ENCODE measurements at regions not wholly inside any gene's neighbourhood (a gene's known extent, or its start where the extent isn't known, plus 50 kb on each side); places are given as distances from the start of the nearest gene placed in this dataset.
"Not testable (repeated sequence)": the region's sequence is repeated elsewhere in the genome, so short reads cannot be mapped to it uniquely, and the experiment has no call there.

DNA sequence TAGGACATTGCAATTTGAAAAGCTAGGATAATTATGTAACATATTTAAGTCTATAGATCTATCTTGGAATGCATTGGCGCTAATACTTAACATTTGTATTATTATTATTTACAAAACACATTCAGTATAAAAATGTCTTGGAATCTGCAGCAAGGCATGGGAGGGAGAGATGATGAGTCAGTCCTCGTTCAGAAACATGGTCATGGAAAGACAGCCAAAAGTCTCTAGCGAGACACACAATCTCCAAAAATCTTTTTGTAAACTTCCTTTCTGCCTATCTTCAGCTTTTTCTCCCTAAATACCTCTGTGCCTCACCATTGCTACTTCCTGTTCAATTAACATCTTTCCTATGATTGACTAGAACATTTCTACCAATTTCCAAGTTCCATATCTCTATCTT is 188.4 kb upstream of the CACNA2D1 start:
- peak; percentile 3 for DNase-seq (ENCODE audit: low read depth)
- H3K4me3 ChIP-seq (ENCODE audit: low read depth, low read length): no peak overlapping the region

DNA sequence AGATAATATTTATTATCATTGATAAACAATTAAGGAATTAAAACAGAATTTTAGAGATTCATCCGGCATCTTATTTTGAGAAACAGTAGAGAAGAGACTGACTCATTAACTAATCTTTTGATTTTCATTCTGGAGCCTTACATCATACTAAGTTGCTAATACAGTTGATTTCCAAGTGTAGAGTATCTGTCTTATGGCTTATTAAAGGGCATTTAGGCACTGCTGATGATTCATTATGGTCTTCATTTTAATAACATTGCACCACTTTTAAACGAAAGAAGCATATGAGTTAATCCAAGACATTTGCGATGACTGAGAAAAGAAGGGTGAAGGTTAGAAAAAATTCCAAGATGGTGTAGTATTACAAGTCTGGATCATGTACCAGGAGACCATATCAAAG is 186.0 kb upstream of the CACNA2D1 start:
- DNase-seq (ENCODE audit: low read depth): peak; percentile 4

DNA sequence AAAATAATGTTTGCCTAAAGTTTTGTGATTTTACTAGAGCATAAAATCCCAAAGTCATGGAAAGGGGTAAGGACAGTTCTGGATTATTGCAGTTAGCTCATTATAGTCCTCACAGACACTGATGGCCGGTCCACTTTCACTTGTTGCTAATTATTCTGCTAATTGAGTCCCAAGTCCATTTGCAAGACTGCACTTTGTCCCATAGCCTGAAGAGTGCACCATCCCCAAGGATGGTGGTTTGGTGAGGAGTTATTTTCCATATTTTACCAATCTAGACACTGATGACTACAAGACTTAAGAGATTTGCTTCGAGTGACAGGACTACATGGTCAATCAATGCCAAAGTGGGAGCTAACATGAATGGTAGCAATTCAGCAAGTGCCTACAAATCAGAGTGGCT is 181.8 kb upstream of the CACNA2D1 start:
- DNase-seq (ENCODE audit: low read depth): no peak

More for the DNA sequence above, 186.0 kb upstream of the CACNA2D1 start:
- H3K4me3 ChIP-seq (ENCODE audit: low read depth, low read length): no peak overlapping the region

DNA sequence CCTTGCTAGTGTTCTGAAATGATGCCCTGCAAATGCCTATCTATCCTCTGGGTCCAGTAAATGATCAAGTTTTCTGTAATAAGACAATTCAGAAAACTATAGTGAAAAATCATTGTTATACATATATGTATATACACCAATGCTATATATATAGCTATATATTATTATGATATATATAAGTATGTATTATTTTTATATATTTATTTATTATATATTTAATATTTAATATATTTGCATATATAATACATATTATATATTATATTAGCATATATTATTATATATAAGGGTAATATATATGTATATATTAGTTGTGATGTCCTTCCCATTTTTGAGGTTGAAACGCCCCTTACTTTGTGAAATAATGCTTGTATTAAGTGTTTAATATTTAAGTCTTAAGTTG is 181.4 kb upstream of the CACNA2D1 start:
- no peak for DNase-seq (ENCODE audit: low read depth)

More for the DNA sequence above, 181.8 kb upstream of the CACNA2D1 start:
- H3K4me3 ChIP-seq (ENCODE audit: low read depth, low read length): no peak overlapping the region

DNA sequence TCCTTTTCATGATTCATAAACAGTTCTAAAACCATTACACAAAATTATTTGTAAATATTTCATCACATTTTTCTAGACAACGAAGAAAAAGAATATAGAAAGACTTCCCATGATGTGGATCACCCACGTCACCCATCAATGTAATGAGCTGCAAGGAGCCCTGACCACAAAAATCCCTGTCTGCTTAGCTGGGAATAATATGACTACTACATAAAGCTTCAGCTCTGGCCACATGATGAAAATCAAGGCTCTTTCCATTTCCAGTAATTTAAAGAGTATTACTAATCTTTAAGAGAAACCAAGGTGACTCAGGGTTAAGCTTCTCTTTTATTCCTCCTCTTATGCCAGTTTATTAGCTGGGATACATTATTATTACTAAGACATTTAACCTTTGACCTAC is 180.8 kb upstream of the CACNA2D1 start:
- no peak overlapping the region for H3K4me3 ChIP-seq (ENCODE audit: low read depth, low read length)
- peak; percentile 83 for DNase-seq (ENCODE audit: low read depth)

More for the DNA sequence above, 181.4 kb upstream of the CACNA2D1 start:
- H3K4me3 ChIP-seq (ENCODE audit: low read depth, low read length): no peak overlapping the region

DNA sequence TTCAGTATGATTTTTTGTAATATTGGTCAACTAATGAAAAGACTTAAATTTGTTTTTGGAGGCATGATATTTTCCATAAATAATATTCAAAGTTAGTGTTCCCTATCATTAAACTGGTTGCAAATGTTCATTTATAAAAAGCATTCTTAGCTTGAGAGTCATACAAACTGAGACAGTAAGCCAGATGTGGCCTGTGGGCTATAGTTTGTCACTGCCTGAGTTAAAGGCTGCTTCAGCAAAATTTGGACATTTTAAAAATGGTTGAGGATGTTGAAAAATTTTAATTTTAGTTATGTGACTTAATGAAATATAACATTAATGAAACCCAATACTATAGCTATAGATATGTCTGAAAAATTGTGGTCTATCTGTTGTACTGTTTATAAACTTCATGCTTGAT is 180.2 kb upstream of the CACNA2D1 start:
- H3K4me3 ChIP-seq (ENCODE audit: low read depth, low read length): no peak overlapping the region
- DNase-seq (ENCODE audit: low read depth): no peak

DNA sequence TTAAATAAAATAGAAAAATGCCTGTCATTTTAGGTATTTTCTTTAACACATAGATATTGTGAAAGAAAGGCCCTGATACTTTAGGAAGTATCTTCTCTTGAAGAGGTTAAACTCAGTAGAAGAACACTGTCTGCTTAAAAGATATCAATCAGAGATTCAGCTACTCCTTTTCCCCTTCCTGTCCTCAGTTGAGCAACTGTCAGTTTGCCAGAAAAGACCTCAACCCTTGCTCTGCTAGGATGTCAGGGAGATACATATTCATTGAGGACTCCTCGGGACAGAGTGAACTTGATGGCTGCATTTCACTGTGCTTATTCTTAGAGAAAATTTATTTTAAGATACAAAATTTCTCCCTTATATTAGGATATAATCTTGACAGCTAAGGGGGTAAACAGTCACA is 173.6 kb upstream of the CACNA2D1 start:
- H3K4me3 ChIP-seq (ENCODE audit: low read depth, low read length): no peak overlapping the region
- no peak for DNase-seq (ENCODE audit: low read depth)

DNA sequence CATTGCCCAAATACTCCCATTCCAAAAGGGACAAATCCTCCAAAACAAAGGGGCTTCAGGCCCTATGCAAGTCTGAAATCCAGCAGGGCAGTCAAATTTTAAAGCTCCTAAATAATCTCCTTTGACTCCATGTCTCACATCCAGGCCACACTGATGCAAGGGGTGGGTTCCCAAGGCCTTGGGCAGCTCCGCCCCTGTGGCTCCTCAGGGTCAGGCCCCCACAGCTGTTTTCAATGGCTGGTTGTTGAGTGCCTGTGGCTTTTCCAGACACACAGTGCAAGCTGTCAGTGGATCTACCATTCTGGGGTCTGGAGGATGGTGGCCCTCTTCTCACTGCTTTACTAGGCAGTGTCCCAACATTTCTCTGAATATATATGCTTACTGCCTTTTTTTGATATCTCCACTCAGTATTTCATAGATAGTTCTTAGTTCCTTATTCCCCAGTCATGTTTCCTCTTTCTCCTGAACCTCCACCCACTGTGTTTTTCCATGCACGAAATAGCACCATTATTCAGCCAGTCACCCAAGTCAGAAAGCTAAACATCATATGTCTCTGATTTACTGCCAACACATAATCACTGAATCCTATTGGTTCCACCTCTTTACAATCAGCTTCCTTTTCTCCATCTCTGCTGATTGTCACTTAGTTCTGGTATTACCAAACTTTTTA is 172.6 kb upstream of the CACNA2D1 start:
- no peak overlapping the region for H3K4me3 ChIP-seq (ENCODE audit: low read depth, low read length)
- DNase-seq (ENCODE audit: low read depth): no peak

DNA sequence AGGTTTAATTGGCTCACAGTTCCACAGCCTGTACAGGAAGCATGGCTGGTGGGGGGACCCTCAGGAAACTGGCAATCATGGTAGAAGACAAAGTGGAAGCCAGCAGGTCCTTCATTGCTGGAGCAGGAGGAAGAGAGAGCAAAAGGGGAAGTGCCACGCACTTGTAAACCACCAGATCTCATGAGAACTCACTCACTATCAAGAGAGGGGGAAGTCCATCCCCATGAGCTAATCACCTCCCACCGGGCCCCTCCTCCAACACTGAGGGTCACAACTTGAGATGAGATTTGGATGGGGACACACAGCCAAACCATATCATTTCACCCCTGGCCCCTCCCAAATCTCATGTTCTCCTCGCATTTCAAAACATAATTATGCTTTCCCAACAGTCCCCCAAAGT is 171.9 kb upstream of the CACNA2D1 start:
- H3K4me3 ChIP-seq (ENCODE audit: low read depth, low read length): no peak overlapping the region
- DNase-seq (ENCODE audit: low read depth): no peak

DNA sequence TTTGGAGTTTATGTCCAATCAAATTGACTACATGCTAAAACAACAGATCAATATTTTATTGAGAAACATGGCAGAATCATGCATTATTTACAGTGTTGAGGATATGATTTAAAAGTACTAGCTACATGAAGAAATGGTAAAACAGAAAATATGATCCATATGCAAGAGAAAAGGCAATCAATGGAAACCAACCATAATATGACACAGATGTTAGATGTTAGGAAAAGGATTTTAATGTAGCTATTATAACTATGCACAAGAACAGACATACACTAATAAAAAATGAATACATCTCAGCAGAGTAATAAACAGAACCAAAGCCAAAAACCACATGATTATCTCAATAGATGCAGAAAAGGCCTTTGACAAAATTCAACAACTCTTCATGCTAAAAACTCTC is 166.2 kb upstream of the CACNA2D1 start:
- DNase-seq (ENCODE audit: low read depth): no peak
- no peak overlapping the region for H3K4me3 ChIP-seq (ENCODE audit: low read depth, low read length)

DNA sequence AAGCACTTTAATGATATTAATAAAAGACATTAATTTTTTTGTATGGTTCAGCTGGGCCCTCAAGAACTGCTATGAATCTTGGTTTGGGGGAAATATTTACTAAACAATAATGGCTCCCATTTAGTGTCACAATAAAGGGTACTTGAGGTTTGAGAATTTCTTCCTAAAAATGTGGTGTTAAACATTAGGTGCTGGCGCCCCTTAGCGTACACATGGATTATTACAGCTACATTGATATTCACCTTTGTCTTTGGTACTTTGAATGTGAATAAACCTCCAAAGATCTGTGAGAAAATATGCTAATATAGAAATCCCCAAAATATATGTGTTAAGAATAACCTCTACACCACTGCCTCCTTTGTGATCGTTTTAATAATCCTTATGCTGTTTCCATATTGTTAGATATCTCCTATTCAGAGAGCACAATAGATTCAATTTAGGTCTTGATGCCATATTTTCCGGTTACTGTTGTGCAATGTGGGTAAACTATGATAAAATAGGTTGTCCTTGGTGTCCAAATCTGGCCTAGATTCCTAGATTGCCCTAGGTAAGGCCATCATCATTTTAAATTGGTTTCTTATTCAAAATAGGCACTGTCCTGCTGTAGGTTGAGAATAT is 161.8 kb upstream of the CACNA2D1 start:
- DNase-seq (ENCODE audit: low read depth): no peak
- no peak overlapping the region for H3K4me3 ChIP-seq (ENCODE audit: low read depth, low read length)

DNA sequence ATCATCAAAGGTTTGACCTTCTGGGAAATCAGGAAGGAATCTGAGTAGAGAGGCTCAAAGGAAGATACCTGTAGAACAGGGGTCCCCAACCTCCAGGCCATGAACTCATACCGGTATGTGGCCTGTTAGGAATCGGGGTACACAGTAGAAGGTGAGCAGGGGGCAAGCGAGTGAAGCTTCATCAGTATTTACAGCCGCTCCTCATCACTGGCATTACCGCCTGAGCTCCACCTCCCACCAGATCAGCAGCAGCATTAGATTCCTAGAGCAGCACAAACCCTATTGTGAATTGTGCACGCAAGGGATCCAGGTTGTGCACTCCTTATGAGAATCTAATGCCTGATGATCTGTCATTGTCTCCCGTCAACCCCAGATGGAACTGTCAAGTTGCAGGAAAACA is 158.5 kb upstream of the CACNA2D1 start:
- DNase-seq (ENCODE audit: low read depth): no peak
- no peak overlapping the region for H3K4me3 ChIP-seq (ENCODE audit: low read depth, low read length)

DNA sequence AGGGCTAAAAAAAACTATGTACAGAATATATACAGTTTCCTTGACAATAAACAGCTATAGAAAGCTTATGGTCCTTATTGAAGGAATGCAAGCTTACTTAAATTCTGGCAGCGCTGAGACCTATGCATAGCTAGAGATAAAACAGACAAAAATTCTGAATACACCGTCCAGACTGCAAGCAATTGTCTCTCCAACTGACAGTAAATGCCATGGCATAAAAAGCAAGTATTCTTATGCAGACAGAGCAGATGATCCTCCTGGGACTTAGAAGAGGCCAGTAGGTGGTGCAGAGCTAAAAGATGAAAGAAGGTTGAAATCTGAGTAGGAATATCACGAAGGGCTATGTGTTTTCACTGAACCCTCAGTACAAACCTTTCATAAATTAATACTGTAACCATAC is 157.0 kb upstream of the CACNA2D1 start:
- DNase-seq (ENCODE audit: low read depth): no peak
- no peak overlapping the region for H3K4me3 ChIP-seq (ENCODE audit: low read depth, low read length)

DNA sequence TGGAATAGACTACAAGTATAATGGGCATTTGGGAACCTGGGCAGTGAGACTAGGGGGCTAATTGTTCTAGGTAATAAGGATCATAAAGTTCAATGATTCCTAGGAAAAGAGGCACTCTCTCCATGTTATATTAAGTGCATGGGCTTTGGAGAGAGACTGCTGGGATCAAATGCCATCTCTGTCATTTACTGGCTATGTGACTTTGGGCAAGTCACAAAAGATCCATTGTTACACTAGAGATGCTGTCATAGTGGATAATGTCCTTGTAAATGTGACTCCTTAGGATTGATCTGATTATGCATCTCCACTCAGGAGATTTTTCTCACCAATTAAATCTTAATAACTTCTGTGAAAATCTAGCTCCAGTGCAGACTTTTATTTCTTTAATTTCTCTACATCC is 156.3 kb upstream of the CACNA2D1 start:
- no peak for DNase-seq (ENCODE audit: low read depth)
- no peak overlapping the region for H3K4me3 ChIP-seq (ENCODE audit: low read depth, low read length)

DNA sequence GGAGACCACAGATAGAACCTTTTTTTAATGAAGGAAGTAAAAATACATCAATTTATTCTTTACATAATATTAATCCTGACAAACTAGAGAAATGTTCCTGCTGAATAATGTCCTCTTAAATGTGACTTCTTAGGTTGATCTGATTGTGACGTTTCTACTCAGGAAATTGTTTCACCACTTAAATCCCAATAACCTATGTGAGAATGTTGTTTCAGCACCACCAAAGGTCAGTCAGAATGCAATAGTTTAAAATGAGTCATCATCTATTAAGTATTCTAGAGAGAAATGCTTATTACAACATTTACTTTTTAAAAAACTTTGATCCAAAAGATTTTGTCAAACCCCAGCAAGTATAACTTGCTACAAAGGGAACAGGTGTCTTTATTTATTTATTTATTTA is 155.4 kb upstream of the CACNA2D1 start:
- DNase-seq (ENCODE audit: low read depth): peak; percentile 75
- H3K4me3 ChIP-seq (ENCODE audit: low read depth, low read length): no peak overlapping the region

DNA sequence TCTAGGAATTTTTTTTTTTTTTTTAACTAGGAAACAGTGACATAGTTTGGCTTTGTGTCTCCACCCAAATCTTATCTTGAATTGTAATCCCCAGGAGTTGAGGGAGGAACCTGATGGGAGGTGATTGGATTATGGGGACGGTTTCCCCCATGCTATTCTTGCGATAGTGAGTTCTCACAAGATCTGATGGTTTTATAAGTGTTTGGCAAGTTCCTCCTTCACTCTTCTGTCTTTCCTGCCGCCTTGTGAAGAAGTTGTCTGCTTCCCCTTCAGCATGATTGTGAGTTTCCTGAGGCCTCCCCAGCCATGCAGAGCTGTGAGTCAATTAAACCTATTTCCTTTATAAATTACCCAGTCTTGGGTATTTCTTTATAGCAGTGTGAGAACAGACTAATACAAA is 152.2 kb upstream of the CACNA2D1 start:
- H3K4me3 ChIP-seq (ENCODE audit: low read depth, low read length); DNase-seq (ENCODE audit: low read depth): not testable (repeated sequence)

DNA sequence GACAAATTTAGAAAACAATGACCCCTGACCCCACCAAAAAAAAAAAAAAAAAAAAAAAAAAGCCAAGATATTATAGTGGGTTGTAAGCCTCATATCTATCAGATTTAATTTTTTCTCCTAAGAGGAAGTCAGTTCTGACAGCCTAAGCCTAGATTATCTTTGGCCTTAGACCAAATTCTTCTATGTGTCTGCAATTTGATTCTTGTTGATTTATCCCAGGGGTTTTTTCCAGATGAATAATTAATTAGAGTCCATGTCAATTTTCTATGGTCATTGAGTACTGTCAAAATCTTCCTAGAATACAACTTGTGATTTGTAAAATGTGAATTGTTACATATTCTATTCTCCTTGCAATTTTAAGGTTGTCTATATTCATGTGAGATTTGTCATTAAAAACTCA is 151.6 kb upstream of the CACNA2D1 start:
- H3K4me3 ChIP-seq (ENCODE audit: low read depth, low read length): no peak overlapping the region
- DNase-seq (ENCODE audit: low read depth): no peak

DNA sequence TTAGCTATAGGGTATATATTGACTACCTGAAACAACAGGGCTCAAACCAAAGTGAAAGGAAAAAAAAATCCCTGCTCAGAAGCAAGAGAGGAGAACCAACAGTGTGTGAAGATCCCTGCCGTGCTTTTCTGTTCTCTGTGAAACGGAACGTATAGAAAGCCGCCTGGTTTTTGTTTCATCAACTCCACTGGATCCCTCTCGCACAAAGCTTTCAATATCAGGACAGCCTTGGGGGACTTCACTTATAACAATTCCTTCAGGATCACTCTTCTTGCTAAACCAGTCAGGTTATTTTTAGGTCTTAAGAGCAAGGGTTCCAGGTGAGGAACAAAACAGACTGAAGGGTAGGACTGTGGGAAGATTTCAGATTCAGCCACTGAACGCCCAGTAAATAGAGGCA is 151.1 kb upstream of the CACNA2D1 start:
- DNase-seq (ENCODE audit: low read depth): no peak
- no peak overlapping the region for H3K4me3 ChIP-seq (ENCODE audit: low read depth, low read length)

DNA sequence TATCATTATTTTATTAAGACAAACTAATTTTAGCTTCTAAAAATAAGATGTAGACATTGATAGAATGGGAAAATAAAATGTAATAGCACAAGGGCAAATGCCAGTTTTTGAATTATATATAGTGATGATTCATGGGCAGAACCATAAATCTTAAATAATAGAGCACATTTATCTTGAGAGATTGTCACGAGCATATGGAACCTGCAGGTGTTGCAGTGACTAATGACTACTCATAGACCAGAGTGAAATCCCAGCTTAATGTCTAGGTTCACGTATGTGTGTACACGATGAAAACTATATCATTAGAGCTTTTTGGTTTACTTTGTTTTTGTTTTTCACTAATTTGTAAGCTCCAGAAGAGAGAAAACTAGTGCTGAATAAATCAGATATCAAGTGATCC is 150.2 kb upstream of the CACNA2D1 start:
- no peak overlapping the region for H3K4me3 ChIP-seq (ENCODE audit: low read depth, low read length)

DNA sequence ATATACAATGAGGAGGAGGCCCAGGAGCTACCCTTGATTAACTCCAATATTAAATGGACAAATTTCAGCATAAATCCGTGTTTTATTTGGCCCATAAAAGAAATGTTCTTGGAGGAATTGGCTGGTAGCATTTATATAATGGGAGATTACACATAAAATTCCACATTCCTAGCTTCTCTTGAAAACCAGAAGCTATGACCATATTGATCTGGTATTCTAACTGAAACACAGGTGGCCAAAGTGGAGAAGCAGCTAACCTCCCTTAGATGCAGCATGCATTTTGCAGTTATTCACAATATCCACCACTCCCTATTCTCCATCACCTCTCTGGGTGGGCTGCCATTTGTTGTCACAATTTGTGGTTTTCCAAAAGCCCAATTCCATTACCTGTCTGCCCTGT is 148.8 kb upstream of the CACNA2D1 start:
- H3K4me3 ChIP-seq (ENCODE audit: low read depth, low read length): no peak overlapping the region
- no peak for DNase-seq (ENCODE audit: low read depth)

More for the DNA sequence above, 150.2 kb upstream of the CACNA2D1 start:
- no peak for DNase-seq (ENCODE audit: low read depth)

DNA sequence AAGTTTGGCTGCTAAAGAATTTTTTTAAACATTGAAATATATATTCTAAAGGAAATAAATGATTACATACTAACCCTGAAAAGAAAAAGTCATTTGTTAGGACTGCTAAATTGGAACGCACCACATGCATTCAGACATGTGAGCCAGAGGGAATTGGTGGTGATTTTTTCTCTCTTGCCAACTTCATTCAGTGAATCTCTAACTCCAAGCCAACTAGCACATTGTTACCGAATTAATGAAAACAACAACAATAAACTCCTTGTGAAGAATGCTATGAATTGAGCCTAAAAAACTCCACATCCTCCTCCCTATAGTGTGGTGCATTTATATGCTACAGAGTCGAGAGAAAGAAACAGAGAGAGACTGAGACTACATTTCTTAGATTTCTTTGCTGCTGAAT is 135.5 kb upstream of the CACNA2D1 start:
- no peak overlapping the region for H3K4me3 ChIP-seq (ENCODE audit: low read depth, low read length)
- no peak for DNase-seq (ENCODE audit: low read depth)
